GM18909 (cell line): ENCODE measurements at regions not wholly inside any gene's neighbourhood (a gene's known extent, or its start where the extent isn't known, plus 50 kb on each side); places are given as distances from the start of the nearest gene placed in this dataset.

ENCODE experiments used
- ATAC-seq: cut with Tn5 transposase; IDR thresholded peaks from one replicate; pipeline ENCODE4 v1.9.1; 2021; ENCODE audit warnings: mild to moderate bottlenecking; ENCODE audit not compliant: unreplicated experiment, poor library complexity

- ATAC-seq, result no peak
Measured at GRCh38 chr4:61149278-61149677, 50.8 kb upstream of the ADGRL3 start.
